SU-DHL-6 (cell line): ENCODE measurements at regions not wholly inside any gene's neighbourhood (a gene's known extent, or its start where the extent isn't known, plus 50 kb on each side); places are given as distances from the start of the nearest gene placed in this dataset.

Experiments
- CTCF ChIP-seq: fragments of 200-600 bp; sonication (generic); IDR thresholded peaks from one replicate; pipeline ENCODE4 v1.5.1; 2017; ENCODE audit warnings: antibody characterized with exemption, mild to moderate bottlenecking, low read length, moderate library complexity; ENCODE audit not compliant: insufficient read depth, poor library complexity, severe bottlenecking
- EZH2phosphoT487 ChIP-seq: fragments of 200-600 bp; sonication (generic), shearing (Covaris generic); conservative IDR thresholded peaks from 2 replicates; pipeline ENCODE4 v1.6.1; 2018; ENCODE audit warnings: mild to moderate bottlenecking, antibody characterized with exemption, low read length, moderate library complexity, mixed read lengths

- TF ChIP-seq CTCF (no peak), EZH2phosphoT487 (no peak)
These were observed 186.7 kb upstream of the IPO5 start for GRCh38 chr13:97766749-97767148.
